GM21786 (cell line): ENCODE measurements at regions not wholly inside any gene's neighbourhood (a gene's known extent, or its start where the extent isn't known, plus 50 kb on each side); places are given as distances from the start of the nearest gene placed in this dataset.
"Not testable (repeated sequence)": the region's sequence is repeated elsewhere in the genome, so short reads cannot be mapped to it uniquely, and the experiment has no call there.

Experiments
- ATAC-seq: cut with Tn5 transposase; IDR thresholded peaks from one replicate; pipeline ENCODE4 v1.9.1; 2021; ENCODE audit not compliant: unreplicated experiment

- ATAC-seq = no peak
Observed at GRCh38 chr6:141402489-141402888, 730.2 kb upstream of the GJE1 start.

DNA sequence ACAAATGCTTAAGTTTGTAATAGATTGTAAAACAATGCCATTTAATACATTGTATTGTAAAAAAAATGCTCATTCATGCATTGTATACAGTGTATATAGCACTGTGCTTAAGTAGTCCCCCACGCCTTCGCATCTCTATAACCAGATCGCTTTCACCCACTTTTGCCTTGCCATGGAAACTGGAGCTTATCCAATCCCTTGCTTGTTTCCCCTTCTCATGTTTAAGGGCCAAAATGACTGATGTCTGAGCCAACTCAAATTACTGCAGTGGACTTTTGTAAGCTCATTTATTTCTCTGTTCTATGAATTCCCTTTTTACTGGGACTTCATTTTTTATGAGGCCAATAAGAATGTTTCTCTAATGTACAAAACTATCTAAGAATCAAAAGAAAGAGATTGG is 730.9 kb upstream of the GJE1 start:
- ATAC-seq = no peak

GRCh38 chr6:141401168-141401567 is 731.6 kb upstream of the GJE1 start:
- no peak for ATAC-seq

GRCh38 chr6:141398949-141399348 is 733.8 kb upstream of the GJE1 start:
- no peak for ATAC-seq

DNA sequence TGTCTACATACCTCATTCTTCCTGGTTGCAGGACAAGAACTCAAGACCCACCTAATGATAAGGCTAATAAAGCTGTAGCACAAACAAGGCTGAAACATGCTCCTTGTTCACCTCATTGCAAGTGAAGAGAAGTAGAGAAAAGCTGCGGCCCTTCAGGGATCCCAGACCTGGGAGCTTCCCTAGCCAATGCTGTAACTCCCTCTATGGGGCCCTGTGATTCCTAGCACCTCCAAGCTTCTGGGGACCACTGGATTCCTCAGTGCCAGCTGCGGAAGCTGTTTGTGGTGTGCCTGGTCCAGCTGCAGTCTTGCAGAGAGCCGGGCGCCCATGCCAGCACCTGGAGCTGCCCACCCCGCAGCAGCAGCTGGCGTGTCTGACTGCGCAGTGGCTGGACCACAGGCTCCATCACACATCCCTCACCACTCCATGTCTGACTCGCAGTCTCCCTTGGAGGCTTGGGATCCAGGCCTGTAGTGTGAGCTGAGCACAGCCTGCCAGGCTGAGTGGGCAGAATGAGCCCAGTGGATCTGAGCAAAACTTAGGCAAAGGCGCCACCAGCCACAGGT is 737.2 kb upstream of the GJE1 start:
- ATAC-seq = no peak

DNA sequence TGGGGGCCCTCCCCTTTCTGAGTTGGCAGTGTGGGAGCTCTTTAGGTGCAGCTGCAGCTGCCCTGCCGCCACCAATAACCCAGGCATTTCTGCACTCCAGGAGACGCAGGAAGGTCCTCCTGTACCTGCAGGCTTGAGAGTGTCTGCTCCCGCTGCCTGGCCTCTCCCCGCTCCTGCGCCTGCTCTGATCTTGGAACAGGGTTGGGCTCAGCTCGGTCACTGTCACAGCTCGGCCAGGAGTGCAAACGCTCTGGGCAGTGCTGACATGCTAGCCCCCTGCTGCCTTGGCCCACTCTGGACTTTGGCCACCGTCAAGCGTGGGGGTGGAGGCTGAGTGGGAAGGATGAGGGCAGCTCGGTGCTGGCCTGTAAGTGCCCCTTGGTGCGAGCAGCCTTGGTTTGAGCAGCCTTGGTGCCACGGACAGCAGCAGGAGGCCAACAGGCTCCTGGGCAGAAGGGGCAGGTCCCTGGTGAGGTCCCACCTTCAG is 738.1 kb upstream of the GJE1 start:
- no peak for ATAC-seq

DNA sequence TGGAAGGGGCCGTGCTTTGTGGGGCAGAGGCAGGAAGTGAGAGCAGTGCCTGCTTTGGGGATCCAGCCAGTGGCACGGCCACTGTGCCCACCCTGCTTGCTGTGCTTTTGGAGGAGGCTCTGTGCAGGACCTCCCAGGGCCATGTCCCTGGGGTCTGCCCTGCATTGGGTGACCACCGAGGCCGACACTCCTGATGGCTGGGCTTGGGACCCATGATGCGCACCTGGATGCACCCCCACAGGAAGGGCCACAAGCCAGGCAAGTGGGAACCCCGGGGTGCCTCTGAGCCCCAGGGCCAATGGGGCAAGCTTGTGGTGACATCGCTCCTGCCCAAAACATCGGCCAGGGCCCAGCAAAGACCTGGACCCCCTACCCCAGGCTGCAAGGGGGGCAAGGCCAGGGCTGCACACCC is 738.6 kb upstream of the GJE1 start:
- no peak for ATAC-seq

GRCh38 chr6:141393405-141394124 is 739.2 kb upstream of the GJE1 start:
- ATAC-seq = no peak

GRCh38 chr6:141391135-141391534 is 741.6 kb upstream of the GJE1 start:
- not testable (repeated sequence) for ATAC-seq

DNA sequence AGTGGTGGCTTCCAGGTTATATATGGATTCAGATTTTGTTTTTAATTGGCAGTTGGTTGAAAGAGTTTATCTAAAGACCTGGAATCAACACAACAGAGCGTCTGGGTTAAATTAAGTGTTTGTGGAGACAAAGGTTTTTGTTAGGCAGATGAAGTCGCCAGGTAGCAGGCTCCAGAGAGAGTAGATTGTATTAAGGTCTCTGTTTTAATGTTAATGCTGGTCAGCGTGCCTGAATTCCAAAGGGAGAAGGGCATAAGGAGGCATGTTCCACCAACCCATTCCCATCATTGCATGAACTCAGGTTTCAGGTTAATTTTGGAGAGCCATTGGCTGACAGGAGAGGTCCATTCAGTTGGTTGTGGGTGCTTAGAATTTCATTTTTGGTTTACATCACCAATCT is 744.1 kb upstream of the GJE1 start:
- ATAC-seq = no peak

GRCh38 chr6:141370438-141370837 is 762.3 kb upstream of the GJE1 start:
- ATAC-seq = no peak

DNA sequence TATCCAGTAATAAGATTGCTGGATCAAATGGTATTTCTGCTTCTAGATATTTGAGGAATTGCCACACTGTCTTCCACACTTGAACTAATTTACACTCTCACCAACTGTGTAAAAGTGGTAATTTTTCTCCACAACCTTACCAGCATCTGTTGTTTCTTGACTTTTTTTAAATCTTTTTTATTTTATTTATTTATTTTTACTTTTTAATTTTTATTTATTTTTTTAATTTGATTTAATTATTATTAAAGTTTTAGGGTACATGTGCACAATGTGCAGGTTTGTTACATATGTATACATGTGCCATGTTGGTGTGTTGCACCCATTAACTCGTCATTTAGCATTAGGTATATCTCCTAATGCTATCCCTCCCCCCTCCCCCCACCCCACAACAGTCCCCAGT is 765.9 kb upstream of the GJE1 start:
- not testable (repeated sequence) for ATAC-seq

DNA sequence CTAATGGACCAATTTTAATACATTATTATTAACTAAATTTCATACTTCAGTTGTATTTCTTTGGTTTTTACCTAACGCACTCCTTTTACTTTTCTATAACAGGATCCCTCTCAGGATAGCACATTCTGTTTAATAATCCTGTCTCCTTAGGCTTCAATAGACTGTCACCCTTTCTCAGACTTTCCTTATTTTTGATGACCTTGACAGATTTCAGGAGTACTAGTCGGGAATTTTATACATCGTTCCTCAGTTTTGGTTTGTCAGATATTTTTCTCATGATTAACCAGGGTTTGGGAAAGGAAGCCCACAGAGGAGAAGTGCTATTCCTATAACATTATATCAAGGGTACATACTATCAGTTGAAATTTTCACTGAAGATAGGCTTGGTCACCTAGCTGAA is 768.0 kb upstream of the GJE1 start:
- ATAC-seq = no peak

- no peak for ATAC-seq
Observed at GRCh38 chr6:141364232-141364631, 768.5 kb upstream of the GJE1 start.

DNA sequence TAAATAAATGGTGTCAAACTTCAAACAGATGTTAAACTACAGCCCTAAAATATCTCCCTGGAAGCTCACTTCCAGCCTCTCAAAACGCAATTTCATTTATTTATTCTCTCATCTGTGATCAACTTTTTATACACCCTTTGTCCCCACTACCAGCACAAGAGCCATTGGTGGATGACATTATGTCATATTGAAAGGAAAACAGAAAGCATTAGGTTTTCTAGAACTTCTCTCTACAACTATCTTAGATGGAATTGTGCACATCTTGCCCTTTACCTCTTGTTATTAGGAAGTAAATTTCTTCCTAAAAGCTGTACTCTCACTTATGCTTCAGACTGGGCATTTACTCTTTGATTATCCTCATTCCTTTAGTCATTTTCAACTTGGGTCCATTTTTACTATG is 771.2 kb upstream of the GJE1 start:
- no peak for ATAC-seq

- no peak for ATAC-seq
Observed at GRCh38 chr6:141359953-141360352, 772.8 kb upstream of the GJE1 start.

- no peak for ATAC-seq
Observed at GRCh38 chr6:141354191-141354955, 778.4 kb upstream of the GJE1 start.

GRCh38 chr6:141351721-141352120 is 781.0 kb upstream of the GJE1 start:
- no peak for ATAC-seq

DNA sequence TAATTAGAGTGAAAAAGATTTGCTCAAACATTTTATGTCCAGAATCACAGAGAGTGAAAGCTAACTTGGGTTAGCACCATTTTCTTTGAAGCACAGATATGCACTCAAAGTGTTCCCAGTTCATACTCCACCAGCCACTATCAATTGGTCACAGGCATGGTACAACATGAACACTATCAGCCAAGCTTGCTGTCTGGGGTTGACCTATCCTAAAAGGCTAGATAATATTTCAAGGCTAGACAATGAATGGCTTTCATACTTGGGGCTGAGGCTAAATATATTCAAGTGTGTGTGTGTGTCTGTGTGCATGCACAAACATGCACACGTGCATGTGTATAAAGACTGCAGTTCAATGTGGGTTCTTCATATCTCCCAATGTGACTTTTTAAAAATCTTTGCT is 783.0 kb upstream of the GJE1 start:
- ATAC-seq = no peak

DNA sequence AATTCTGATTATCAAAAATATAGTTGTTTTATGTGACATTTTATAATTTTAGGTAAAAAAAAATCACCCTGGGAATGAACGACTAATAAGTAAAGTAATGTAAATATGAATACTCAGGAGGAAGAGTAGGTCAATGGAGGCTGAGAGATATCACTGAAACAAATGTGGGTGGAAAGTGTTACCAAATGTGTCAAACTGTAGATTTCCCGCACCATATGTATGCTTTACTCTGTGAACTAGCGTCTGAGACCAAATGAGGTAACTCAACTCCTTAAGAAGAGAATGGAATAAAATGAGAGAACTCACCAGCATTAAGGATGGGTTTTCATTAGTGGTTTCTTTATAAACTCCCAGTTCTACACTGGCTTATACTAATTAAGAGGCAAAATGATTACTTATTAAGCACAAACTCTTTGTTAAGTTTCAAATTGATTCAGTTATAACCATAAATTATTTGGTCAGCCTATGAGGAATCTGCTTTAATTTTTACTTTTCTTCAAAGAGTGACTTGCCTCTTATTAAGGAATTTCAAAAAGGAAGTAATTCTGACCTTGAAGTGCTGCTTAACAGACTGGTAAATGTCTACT is 784.7 kb upstream of the GJE1 start:
- ATAC-seq = no peak

GRCh38 chr6:141347086-141347485 is 785.6 kb upstream of the GJE1 start:
- ATAC-seq = no peak

GRCh38 chr6:141346535-141346934 is 786.2 kb upstream of the GJE1 start:
- no peak for ATAC-seq
